AG08395 (cell line): ENCODE measurements at regions not wholly inside any gene's neighbourhood (a gene's known extent, or its start where the extent isn't known, plus 50 kb on each side); places are given as distances from the start of the nearest gene placed in this dataset.
"Not testable (repeated sequence)": the region's sequence is repeated elsewhere in the genome, so short reads cannot be mapped to it uniquely, and the experiment has no call there.

ENCODE experiments used
- DNase-seq: peaks from one replicate; pipeline ENCODE4 v3.0.0; 2012; ENCODE audit warnings: mixed read lengths, low spot score

DNA sequence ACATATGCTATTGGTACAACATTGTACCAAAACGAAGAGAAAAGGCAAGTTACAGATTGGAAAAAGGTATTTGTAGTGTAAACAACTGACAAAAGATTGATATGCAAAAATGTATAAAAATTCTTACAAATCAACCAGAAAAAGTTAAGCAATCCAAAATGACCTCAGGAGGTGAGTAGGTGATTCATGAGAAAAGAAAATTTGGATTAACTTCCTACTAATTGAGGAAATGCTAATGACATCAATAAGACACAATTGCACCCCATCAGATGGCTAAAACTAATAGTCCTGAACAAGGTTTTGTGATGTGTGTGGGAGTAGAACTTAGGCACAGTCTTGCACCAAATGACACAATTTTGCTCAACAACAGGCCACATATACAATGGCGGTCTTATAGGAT lies 129.3 kb downstream of the COPS8 start:
- no peak for DNase-seq

DNA sequence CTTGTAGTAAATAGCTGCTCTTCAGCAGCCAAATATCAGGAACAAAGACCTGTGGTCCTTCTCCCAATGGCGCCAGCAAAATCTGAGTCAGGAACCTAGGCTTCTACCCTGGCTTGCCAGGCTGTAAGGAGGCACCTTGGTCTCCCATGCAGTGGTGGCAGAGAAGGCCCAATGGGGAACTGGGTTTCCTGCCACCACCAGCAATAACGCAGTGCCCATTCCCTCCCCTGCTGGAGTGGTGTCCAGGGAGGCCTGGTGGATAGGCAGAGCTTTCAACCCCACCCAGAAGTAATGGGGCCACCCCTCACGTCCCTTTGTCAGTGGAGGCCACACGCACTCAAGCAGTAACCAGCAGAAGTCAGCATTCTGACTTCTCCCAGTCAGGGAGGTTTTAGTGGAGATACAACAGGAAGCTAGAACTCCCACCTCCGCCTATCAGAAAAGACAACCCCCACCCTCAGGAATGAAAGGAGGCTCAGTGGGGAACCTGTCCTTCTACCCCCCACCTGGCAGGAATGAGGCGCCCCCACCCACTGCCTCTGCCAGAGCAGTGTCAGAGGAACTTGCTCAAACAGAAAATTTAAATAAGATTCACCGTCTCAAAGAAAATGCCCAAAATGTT lies 132.4 kb downstream of the COPS8 start:
- no peak for DNase-seq

DNA sequence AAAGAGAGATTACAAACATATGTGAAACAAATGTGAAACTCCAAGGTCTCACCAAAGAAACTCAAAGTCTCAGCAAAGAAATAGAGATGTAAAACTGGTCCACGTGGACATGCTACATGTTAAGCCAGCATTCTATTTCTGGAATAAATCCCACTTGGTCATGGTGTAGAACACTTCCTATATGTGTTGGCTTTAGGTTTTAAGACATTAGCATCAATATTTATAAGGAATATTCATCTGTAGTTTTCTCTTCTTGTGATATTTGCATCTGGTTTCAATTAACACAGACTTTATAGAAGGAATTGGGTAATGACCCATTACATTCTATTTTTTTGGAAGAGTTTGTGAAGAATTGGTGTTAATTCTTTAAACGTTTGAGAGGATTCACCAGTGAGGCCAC lies 133.1 kb downstream of the COPS8 start:
- no peak for DNase-seq

DNA sequence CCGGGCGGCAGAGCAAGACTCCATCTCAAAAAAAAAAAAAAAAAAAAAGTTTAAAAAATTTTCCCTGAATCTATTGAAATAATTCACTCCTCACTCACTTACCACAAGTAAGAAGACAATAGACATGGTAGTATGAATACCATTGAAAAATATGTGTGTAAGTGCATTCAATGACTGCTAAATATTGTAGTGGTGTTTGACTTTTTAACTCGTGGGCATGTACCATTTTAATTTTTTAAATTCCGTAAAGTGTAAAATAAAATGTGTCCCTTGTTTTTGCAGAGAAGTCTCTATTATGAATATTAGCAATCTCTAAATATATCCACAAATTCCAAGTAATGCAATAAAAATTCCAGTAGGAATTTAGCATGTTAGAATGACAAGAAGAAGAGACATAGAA lies 134.1 kb downstream of the COPS8 start:
- no peak for DNase-seq

DNA sequence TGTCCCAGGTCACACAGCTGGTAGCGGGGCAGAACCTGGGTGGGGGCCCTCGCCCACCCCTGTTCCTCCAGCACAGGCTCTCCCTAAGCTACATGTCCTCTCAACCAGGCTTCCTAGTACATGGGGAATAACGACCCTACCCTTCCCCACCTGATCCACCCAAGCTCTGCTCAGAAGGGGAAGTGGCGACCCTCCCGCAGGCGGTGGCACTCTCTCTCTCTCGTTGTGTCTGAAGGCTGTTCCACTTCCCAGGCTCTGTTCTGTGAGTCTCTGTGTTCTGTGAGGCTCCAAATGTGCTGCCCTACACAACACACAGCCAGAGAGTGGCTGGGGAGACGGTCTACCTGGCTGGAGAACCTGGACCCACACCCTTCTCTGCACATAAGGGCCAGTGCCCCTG lies 135.8 kb downstream of the COPS8 start:
- DNase-seq, result no peak

DNA sequence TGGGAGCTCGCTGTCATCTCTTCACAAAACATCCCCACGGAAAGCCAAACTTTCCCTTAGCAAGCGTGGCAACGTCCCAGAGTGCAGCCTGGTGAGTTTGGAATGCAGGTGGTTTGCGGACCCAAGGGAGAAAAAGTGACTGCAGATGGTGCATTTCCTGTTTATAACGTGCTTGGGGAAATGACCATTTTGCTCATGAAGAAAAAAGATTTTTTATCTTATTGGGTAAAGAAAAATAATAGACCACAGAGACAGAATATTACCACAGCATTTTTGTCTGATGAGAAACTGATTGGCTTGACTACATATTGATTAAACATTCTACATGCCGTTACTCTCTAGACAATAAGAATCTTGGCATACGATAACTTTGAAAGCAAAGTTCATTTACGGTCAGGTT lies 136.5 kb downstream of the COPS8 start:
- peak; percentile 69 for DNase-seq

DNA sequence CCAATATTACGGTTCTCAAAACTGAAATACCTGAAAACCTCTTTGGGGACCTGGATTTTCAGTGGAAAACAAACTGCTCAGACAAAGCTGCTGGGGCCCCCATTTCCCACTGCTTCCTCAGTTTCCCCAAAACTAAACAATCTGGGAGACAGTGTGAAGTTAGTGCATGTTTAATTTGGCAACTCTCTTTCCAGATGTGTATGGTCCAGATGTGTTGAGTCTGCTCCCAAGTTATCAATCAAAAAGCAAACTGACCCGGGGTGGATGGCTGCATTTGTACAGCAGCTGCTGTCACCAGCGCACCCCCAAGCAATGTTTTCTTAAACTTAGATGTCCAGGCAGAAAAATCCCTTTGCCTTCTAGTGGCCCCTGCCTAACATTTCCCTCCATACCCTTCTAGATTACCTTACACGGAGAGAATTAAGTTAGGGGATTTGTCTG lies 136.9 kb downstream of the COPS8 start:
- DNase-seq, result no peak

DNA sequence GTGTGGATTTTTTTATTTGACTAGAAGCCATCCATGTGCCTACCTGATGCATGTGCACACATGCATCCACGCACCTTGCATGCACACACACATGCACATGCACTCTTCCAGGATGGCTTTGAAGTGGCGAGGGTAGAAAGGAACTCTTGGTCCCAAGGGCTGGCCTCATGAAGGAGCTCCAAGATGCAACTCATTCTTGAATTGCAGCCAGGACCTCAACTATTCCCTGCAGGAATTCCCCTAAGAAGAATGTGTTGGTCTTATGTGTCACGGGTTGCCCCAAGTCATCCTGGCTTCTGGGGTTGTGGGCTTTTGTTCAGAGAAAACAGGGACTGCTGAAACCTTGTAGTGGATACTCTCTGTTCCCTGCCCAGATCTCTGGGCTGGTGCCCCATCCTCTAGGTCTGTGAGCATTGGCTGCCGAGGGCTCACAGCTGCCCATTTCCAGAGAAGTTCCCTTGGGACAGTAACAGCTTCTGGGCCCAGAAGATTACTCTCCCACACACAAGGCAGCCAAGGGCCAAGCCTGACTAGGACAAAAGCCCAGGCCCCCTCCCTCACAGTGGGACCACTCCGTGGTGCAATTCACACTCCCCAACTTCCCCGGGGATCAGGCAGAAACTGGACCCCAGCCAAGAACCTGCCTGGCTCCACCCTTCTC lies 137.6 kb downstream of the COPS8 start:
- peak; percentile 75 for DNase-seq

DNA sequence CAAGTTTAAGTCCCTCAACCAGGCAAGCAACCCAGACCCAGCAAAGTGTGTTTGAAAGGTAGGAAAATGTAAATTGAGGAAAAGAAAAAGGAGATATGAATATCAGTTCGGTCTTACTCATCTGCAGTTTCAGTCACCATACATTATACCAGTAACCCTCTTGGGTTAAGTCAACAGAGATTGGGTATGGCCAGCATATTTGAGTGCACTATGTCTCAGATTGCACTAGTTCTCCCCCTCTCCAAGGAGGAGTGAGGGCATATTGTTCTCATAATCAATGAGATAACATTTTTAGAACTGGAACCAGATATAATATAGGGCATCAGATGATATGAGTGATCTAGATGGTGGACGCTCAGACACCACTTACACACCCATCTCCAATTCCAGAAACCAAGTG lies 141.5 kb downstream of the COPS8 start:
- DNase-seq, result no peak

DNA sequence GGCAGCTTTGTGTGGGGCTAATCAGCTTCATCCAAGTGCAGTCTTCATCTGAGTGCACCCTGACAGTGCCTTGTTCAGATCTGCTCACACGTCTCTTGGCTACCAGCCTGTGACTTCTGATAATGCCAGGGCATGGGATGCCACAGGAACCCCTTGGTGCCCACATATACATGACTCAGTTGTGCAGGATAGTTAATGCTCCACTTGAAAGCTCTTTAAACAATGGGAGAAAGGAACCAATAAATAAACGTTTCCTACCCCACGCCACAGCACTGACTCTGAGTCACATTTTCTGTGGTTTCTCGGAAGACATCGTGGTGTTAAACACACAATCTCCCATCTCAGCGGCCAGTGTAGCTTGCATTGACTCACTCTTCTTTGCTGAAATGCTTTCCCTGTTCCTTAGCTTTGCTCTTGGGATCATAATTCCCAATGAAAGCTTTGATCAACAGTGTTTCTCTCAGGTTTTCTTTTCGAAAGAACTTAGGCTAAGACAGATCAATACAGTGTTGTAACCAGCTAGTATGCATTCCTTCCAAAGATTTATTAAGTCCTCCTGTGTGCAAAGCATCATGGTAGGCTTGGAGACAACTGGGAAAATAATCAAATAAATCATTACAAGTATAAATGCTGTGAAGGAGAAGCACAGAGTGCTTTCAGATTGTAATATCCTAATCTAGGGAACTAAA lies 142.0 kb downstream of the COPS8 start:
- DNase-seq, result peak; percentile 77

DNA sequence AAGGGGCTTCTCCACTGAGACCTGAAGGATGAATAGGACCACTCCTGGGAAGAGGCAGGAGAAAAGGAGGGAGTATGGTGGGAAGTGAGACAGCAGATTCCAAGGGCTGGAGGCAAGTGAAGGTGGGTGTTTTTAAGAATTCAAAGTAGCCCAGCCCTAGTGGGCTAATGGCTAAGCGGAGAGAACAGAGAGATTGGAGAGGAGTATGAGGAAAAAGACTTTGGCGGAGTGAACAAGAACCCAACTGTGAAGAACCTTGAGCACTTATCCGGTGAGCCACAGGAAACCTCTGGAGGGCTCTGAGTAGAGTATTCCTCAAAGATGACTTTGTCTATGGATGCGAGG lies 142.6 kb downstream of the COPS8 start:
- DNase-seq, result no peak

DNA sequence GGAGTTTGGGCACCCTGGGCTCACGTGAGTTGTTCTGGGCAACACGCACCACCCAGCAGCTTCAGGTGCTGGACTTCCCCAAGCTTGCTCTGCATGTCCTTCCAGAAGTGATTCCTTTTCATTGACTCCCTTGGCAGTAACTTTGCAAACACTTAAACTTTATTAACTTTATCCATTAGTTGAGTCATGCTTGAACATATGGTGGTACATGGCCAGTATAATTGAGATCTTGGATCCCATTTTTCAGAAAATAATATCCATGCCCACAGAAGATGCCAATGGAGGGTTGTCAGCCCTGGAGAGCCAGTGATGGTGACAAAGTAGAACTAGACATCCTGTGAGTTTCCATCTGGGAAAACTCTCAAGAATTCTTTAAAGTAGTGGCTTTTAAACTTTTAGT lies 144.2 kb downstream of the COPS8 start:
- no peak for DNase-seq

DNA sequence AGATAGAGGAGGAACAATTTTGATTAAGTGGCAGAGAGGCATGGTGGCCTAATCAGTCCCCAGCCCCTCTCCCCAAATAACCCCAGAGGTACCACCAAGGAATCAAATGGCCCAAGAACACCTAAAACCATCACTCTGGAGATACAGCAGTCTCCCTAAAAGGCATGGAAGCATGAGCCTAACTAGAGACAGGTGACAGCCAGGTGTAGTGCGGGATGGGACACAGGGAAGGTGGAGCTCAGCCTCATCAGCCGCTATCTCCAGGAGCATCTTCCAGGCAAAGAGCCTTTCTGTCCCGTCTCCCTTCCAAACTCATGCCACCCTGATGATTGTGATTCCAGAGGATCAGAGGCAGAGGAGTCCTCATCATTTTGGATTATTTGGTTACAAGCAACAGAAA lies 144.7 kb downstream of the COPS8 start:
- no peak for DNase-seq

DNA sequence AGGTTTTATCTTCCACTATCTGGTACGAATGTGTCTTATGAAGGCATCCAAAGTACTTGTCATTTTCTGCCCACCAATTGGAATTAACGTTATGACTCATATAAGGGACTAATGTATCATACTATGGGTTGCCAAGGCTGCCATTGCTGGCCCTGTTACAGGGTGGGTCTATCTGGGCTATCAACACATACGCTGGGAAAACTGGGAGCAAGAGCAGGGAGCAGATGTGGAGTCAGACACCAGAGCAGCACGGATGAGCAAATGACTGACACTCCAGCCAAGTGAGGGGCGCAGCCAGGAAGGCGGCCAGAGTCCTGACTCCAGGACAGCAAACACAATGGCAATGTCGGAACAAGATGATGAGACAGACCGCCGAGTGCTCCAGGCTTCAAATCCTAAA lies 145.9 kb downstream of the COPS8 start:
- DNase-seq, result no peak

DNA sequence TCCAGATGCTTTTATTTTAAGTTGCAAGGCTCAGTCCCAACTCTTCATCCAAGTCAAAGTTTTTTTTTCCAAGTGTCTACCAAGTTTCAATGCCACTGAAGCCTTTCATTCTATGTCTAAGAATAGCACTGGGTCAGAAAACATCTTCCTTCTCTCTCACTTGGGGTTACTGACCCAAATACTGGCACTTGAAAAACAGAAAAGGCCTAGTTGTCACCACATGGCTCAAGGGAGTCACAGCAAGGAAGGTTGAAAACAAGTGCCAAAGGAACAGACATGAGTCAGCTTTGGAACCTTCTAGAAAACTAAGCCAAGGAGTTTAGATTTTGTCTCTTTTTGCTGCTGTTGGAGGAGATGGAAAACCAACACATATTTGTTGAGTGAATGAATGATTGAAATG lies 146.5 kb downstream of the COPS8 start:
- DNase-seq, result no peak

DNA sequence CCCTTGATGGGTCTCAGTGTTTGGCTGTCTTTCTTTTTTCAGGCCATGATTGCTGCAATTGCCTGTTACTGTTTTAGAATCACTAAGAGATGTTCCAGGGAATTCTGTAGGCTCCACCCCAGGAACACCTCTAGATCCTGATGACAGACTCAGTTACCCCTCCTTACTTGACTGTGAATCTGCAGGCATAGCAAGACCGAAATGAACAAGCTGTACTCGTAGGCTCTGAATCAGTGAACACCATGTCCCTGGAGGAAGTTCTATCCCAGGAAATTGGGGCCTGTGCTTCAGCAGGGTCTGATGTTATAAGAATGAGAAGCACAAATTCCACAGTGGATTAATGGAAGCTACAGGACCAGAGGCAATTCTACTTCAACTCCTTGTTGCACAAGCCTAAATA lies 148.6 kb downstream of the COPS8 start:
- DNase-seq, result no peak

DNA sequence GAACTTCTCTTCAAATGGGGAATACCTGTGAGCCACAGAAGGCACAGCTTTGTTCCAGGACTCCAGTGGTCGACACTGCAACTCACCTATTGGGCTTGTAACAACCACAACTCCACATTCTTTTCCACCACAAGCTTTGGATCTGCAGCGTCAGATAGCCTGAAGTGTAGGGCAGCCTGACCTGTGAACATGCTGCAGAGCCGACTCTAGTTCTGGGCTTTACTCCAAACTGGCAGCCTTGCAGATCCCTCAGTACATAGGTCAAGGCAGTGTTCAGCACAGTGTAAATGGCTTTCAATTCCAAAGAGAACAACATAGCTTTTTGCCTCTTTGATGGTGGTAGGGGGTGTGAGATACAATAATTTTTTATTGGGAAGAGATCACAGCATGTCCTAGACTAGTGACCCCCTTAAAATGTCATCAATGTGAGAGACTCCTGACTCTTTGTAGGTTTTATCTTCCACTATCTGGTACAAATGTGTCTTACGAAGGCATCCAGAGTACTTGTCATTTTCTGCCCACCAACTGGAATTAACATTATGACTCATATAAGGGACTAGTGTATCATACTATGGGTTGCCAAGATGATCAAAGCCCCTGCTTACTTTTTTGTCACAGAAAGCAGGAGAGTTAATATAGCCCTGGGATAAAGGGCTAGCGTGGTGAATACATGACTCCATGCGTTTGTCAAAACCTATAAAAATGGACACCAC lies 149.8 kb downstream of the COPS8 start:
- DNase-seq, result peak; percentile 70

DNA sequence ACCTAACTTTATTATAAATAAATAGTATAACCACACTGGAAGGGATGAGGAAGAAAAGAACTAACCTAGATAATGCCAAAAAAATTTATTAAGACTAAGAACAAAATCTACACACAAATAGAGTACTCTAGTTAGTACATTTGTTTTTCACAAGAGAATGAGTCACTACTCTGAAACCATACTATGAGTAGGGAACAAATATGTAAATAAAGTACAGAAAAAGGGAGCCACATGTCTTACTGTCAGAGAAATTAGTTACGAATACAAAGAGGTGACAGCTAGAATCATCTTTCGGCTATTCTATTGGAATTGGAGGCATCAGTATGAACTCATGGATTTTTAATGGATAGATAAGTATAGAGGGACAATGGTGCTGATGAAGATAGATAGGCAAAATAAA lies 150.5 kb downstream of the COPS8 start:
- DNase-seq, result no peak

DNA sequence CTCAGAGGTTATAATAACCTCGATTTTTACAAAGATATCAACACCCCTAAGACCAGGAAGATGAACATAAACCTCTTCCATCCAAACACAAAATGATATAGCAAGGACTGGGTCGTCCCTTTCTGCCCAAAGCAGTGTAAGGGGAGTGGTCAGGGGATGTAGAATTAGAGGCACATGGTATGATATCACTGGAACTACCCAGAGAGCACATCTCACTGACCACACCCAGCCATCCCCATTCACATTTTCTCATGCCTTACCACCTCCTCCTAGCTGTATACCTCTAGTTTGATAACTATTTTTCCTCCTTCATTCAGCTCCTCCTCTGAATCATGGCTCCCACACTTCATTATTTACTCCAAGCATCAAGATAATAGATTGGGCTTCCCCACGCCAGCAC lies 152.6 kb downstream of the COPS8 start:
- no peak for DNase-seq

DNA sequence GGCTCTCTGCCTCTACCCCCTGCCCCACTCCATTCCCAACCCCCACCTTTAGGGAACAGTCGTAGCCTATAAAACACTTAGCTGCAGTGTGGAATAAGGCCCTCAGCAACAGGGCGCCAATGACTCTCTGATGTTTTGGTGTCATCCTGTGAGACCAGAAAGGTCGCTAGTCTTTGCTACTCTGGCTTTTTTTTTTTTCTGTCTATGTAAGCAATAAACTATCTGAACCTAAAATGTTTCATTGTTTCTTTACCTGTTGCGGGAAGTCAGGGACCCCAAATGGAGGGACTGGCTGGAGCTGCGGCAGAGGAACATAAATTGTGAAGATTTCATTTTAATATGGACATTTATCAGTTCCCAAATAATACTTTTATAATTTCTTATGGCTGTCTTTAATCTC lies 154.6 kb downstream of the COPS8 start:
- DNase-seq, result no peak

DNA sequence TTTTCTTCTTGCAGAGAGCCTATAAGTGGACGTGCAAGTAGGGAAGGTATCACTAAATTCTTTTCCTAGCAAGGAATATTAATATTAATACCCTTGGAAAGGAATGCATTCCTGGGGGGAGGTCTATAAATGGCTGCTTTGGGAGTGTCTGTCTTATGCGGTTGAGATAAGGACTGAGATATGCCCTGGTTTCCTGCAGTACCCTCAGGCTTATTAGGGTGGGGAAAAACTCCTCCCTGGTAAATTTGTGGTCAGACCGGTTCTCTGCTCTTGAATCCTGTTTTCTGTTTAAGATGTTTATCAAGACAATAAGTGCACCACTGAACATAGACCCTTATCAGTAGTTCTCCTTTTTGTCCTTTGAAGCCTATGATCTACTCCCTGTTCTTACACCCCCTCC lies 155.2 kb downstream of the COPS8 start:
- not testable (repeated sequence) for DNase-seq

DNA sequence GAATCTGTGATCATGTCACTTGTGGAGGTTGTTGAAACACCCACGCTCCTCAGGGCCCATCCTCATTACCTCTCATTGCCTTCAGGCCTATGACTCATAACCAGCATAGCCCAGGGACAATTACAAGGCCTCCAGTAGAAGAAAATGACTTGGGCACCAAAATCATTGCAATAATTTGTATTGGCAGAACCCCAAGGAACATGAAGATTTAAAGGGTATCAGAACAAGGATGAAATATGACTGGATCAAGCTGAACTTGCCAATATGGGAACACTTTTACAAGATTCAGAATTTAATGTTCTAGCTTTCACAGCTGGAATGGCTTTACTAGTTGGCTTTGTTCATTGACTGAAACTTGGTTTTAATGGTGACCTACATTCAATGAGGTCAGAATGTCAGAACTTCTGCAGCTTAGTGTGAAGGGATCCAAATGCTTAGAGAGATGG lies 156.4 kb downstream of the COPS8 start:
- DNase-seq, result no peak

DNA sequence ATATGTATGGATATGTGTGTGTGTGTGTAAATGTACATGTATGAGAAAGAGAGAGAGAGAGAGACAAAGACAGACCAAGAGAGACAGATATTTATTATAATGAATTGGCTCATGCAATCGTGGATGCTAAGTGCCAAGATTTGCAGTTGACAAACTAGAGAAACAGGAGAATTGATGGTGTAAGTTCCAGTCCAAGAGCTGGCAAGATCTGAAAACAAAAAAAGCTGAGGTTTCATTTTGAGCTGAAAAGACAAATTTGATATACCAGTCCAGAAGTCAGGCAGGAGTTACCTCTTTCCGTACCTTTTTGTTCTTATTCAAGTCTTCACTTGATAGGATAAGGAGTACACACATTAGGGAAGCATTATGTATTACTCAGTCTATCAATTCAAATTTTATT lies 157.8 kb downstream of the COPS8 start:
- DNase-seq, result no peak
